ENCODE measurements at regions not wholly inside any gene's neighbourhood (a gene's known extent, or its start where the extent isn't known, plus 50 kb on each side); places are given as distances from the start of the nearest gene placed in this dataset.
"Not testable (repeated sequence)": the region's sequence is repeated elsewhere in the genome, so short reads cannot be mapped to it uniquely, and the experiment has no call there.

- DNase-seq; H3K4me3 ChIP-seq (ENCODE audit: control insufficient read depth in 1 of 2, extremely low read depth in 1 of 2, low read length in 1 of 2); H3K4me1 ChIP-seq (ENCODE audit: control insufficient read depth in 1 of 2, extremely low read depth in 1 of 2, insufficient read depth in 2 of 2, low read length in 2 of 2); H3K4me1 Mint-ChIP-seq; H3K36me3 Mint-ChIP-seq; H3K4me3 Mint-ChIP-seq; H3K27ac ChIP-seq (ENCODE audit: low read length); H3K27me3 ChIP-seq (replicated peaks in 1 of 2; ENCODE audit: control insufficient read depth in 2 of 2, extremely low read depth in 1 of 2, insufficient read depth in 2 of 2, low read length in 1 of 2); POLR2A ChIA-PET; H3K27ac Mint-ChIP-seq; ATAC-seq (replicated peaks in 1 of 4); H3K9me3 ChIP-seq; H3K27me3 Mint-ChIP-seq; H3K36me3 ChIP-seq (ENCODE audit: control insufficient read depth in 2 of 2, extremely low read depth in 1 of 2, insufficient read depth in 1 of 2, low read length in 1 of 2): not testable (repeated sequence)
- CTCF ChIA-PET, result interaction anchor here in 1 of 2 donors (0.6 kb wide), 1 partner anchor 60 kb away, joined by 3 read pairs; no protein-coding TSS in a partner anchor
- 100% methylated on average over 1 of the region's 5 CpGs for WGBS (ENCODE audit: insufficient coverage)
- H3K9me3 Mint-ChIP-seq, result peaks cover 5 to 21% (median 18%) of the 10 kb centered on the region in 3 donors
These were observed 53.6 kb upstream of the MAPK10 start for GRCh38 chr4:86413426-86413825.

DNA sequence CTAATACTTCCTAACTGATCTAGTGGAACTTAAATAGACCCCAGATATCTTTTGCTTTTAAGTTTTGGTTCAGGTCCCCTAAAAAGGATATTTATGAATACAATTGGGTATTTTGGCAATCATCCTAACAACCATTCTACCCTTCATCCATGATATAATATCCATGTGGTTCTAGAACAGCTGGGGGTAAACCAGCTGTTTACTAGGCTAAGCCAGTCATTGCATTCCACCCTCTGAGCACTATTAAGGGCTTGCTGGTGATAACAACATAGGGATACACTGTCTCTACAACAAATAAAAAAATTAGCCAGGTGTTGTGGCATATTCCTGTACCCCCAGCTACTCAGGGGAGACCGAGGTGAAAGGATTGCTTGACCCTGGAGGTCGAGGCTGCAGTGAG, 54.8 kb upstream of the MAPK10 start:
- Mint-ChIP-seq H3K9me3 (peaks cover 5 to 17% (median 16%) of the 10 kb centered on the region in 3 donors), H3K36me3 (no peaks in the 10 kb centered on the region), H3K27ac (no peak overlapping the region), H3K4me1 (no peaks in the 10 kb centered on the region), H3K27me3 (peaks cover 2 to 9% of the 10 kb centered on the region in 2 donors), H3K4me3 (no peak overlapping the region)
- ChIA-PET POLR2A (no interaction called here), CTCF (interaction anchor here in 1 of 2 donors (0.7 kb wide), 1 partner anchor 10 kb away, joined by 11 read pairs; no protein-coding TSS in a partner anchor)
- peaks cover 0 to 5% of the 10 kb centered on the region in 2 experiments for H3K27me3 ChIP-seq (replicated peaks in 1 of 2; ENCODE audit: control insufficient read depth in 2 of 2, extremely low read depth in 1 of 2, insufficient read depth in 2 of 2, low read length in 1 of 2)
- no peak overlapping the region for H3K27ac ChIP-seq (ENCODE audit: low read length)
- no peak for DNase-seq
- H3K36me3 ChIP-seq (ENCODE audit: control insufficient read depth in 2 of 2, extremely low read depth in 1 of 2, insufficient read depth in 1 of 2, low read length in 1 of 2), result no peaks in the 10 kb centered on the region
- H3K9me3 ChIP-seq, result no peaks in the 10 kb centered on the region
- no peak overlapping the region for H3K4me3 ChIP-seq (ENCODE audit: control insufficient read depth in 1 of 2, extremely low read depth in 1 of 2, low read length in 1 of 2)
- H3K4me1 ChIP-seq (ENCODE audit: control insufficient read depth in 1 of 2, extremely low read depth in 1 of 2, insufficient read depth in 2 of 2, low read length in 2 of 2), result no peaks in the 10 kb centered on the region
- ATAC-seq (replicated peaks in 1 of 4), result no peak
- WGBS (ENCODE audit: insufficient coverage), result 40% methylated on average over 1 of the region's 2 CpGs

DNA sequence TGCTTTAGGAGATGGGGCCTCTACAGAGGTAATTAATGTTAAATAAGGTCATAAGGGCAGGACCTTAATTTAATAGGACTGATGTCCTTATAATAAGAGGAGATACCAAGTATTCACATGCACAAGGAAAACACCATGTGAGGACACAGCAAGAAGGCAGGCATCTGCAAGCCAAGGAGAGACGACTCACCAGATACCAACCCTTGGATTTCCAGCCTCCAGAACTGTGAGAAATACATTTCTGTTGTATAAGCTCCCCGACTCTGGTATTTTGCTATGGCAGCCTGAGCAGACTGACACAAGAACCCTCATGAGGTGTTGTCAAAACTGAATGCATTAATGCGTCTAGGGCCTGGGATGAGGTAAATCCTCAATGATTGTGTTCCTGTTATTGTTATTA, 56.2 kb upstream of the MAPK10 start:
- Mint-ChIP-seq H3K27me3 (peaks cover 2 to 5% of the 10 kb centered on the region in 2 donors), H3K36me3 (no peaks in the 10 kb centered on the region), H3K4me3 (no peak overlapping the region), H3K9me3 (peaks cover 1 to 13% (median 12%) of the 10 kb centered on the region in 3 donors), H3K27ac (no peak overlapping the region), H3K4me1 (no peaks in the 10 kb centered on the region)
- DNase-seq (no peak), ATAC-seq (replicated peaks in 1 of 4) (no peak)
- no peak overlapping the region for H3K27ac ChIP-seq (ENCODE audit: low read length)
- ChIA-PET POLR2A (no interaction called here), CTCF (no interaction called here)
- H3K36me3 ChIP-seq (ENCODE audit: control insufficient read depth in 2 of 2, extremely low read depth in 1 of 2, insufficient read depth in 1 of 2, low read length in 1 of 2), result no peaks in the 10 kb centered on the region
- no peaks in the 10 kb centered on the region for H3K4me1 ChIP-seq (ENCODE audit: control insufficient read depth in 1 of 2, extremely low read depth in 1 of 2, insufficient read depth in 2 of 2, low read length in 2 of 2)
- WGBS (ENCODE audit: insufficient coverage), result 75% methylated on average over 2 of the region's 3 CpGs
- no peaks in the 10 kb centered on the region for H3K9me3 ChIP-seq
- H3K27me3 ChIP-seq (replicated peaks in 1 of 2; ENCODE audit: control insufficient read depth in 2 of 2, extremely low read depth in 1 of 2, insufficient read depth in 2 of 2, low read length in 1 of 2), result peaks cover 0 to 5% of the 10 kb centered on the region in 2 experiments
- no peak overlapping the region for H3K4me3 ChIP-seq (ENCODE audit: control insufficient read depth in 1 of 2, extremely low read depth in 1 of 2, low read length in 1 of 2)

GRCh38 chr4:86421461-86421860, 61.6 kb upstream of the MAPK10 start:
- no peaks in the 10 kb centered on the region for H3K9me3 ChIP-seq
- H3K4me1 ChIP-seq (ENCODE audit: control insufficient read depth in 1 of 2, extremely low read depth in 1 of 2, insufficient read depth in 2 of 2, low read length in 2 of 2), result no peaks in the 10 kb centered on the region
- Mint-ChIP-seq H3K4me3 (no peak overlapping the region), H3K27me3 (peaks cover 0 to 2% of the 10 kb centered on the region in 2 donors), H3K4me1 (no peaks in the 10 kb centered on the region), H3K27ac (no peak overlapping the region), H3K9me3 (no peaks in the 10 kb centered on the region), H3K36me3 (no peaks in the 10 kb centered on the region)
- H3K36me3 ChIP-seq (ENCODE audit: control insufficient read depth in 2 of 2, extremely low read depth in 1 of 2, insufficient read depth in 1 of 2, low read length in 1 of 2), result no peaks in the 10 kb centered on the region
- DNase-seq, result no peak
- ChIA-PET POLR2A (no interaction called here), CTCF (no interaction called here)
- no peak overlapping the region for H3K27ac ChIP-seq (ENCODE audit: low read length)
- WGBS (ENCODE audit: insufficient coverage), result 84% methylated on average over 4 of the region's 6 CpGs
- H3K4me3 ChIP-seq (ENCODE audit: control insufficient read depth in 1 of 2, extremely low read depth in 1 of 2, low read length in 1 of 2), result no peak overlapping the region
- no peaks in the 10 kb centered on the region for H3K27me3 ChIP-seq (replicated peaks in 1 of 2; ENCODE audit: control insufficient read depth in 2 of 2, extremely low read depth in 1 of 2, insufficient read depth in 2 of 2, low read length in 1 of 2)
- ATAC-seq (replicated peaks in 1 of 4), result no peak

DNA sequence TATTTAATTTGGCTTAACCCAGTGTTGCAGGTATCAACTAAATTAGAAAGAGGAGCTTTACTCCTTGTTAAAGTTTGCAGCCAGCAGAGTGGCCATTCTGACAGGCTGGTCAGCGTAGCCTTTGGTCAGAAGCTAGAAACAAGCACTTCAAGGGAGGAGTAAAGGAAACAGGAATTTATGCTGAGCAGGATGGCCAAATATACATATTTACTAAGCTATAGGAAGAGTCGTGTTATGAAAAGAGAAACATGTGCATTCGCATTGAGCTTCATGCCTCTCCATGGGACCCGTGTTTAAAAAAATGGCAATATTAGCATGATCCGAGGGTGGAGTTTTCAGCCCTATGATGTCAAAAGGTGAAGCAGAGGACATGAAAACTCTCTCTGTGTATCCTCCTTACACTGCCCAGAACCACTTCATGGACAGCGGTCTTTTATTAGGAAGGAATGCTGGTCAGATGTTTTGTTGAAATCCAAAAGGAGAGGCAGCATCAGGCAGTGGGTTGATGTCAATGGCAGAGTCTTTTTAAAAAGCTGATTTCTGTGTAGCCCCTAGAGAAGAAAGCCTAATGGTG, 71.8 kb upstream of the MAPK10 start:
- Histone ChIP-seq H3K36me3 (ENCODE audit: control insufficient read depth in 2 of 2, extremely low read depth in 1 of 2, insufficient read depth in 1 of 2, low read length in 1 of 2) (no peaks in the 10 kb centered on the region), H3K27me3 (replicated peaks in 1 of 2; ENCODE audit: control insufficient read depth in 2 of 2, extremely low read depth in 1 of 2, insufficient read depth in 2 of 2, low read length in 1 of 2) (no peaks in the 10 kb centered on the region), H3K9me3 (no peaks in the 10 kb centered on the region), H3K4me3 (ENCODE audit: control insufficient read depth in 1 of 2, extremely low read depth in 1 of 2, low read length in 1 of 2) (no peak overlapping the region), H3K27ac (ENCODE audit: low read length) (no peak overlapping the region), H3K4me1 (ENCODE audit: control insufficient read depth in 1 of 2, extremely low read depth in 1 of 2, insufficient read depth in 2 of 2, low read length in 2 of 2) (no peaks in the 10 kb centered on the region)
- DNase-seq (no peak), ATAC-seq (replicated peaks in 1 of 4) (no peak)
- H3K4me1 Mint-ChIP-seq, result no peaks in the 10 kb centered on the region
- H3K36me3 Mint-ChIP-seq, result no peaks in the 10 kb centered on the region
- no peak overlapping the region for H3K27ac Mint-ChIP-seq
- peaks cover 2 to 8% of the 10 kb centered on the region in 2 donors for H3K27me3 Mint-ChIP-seq
- no peak overlapping the region for H3K4me3 Mint-ChIP-seq
- WGBS (ENCODE audit: insufficient coverage), result no CpG with 5 or more reads among the region's 6 CpGs
- CTCF ChIA-PET, result no interaction called here
- no peaks in the 10 kb centered on the region for H3K9me3 Mint-ChIP-seq
- POLR2A ChIA-PET, result no interaction called here

DNA sequence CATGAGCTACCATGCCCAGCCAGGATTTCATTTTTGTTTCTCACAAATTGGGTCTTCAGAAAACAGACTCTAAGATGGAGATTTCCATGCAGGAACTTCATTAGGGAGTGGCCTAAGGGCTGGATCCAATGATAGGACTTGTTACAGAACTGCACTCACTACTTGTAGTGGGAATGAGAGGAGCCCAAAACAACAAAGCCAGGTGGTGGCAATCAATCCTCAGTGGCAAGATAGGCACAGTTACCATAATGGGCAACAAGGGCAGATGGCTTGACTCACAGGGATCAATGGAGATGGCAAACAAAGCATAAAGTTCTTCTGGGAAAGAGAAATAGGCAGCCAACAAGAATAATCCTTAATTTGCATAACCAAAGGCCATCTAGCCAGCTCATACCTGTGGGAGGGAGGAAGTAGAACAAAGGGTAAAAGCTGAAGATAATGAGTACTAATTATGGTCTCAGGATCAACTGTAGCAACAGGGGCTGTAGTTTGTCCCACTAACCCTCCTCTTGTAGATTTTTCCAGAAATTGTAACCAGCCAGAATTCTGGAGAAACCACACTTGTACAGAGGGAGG, 72.8 kb upstream of the MAPK10 start:
- Mint-ChIP-seq H3K4me3 (no peak overlapping the region), H3K36me3 (no peaks in the 10 kb centered on the region), H3K4me1 (no peaks in the 10 kb centered on the region), H3K9me3 (no peaks in the 10 kb centered on the region), H3K27me3 (peaks cover 0 to 8% of the 10 kb centered on the region in 2 donors), H3K27ac (no peak overlapping the region)
- Histone ChIP-seq H3K36me3 (ENCODE audit: control insufficient read depth in 2 of 2, extremely low read depth in 1 of 2, insufficient read depth in 1 of 2, low read length in 1 of 2) (no peaks in the 10 kb centered on the region), H3K9me3 (no peaks in the 10 kb centered on the region), H3K27me3 (replicated peaks in 1 of 2; ENCODE audit: control insufficient read depth in 2 of 2, extremely low read depth in 1 of 2, insufficient read depth in 2 of 2, low read length in 1 of 2) (no peaks in the 10 kb centered on the region), H3K4me3 (ENCODE audit: control insufficient read depth in 1 of 2, extremely low read depth in 1 of 2, low read length in 1 of 2) (no peak overlapping the region), H3K27ac (ENCODE audit: low read length) (no peak overlapping the region), H3K4me1 (ENCODE audit: control insufficient read depth in 1 of 2, extremely low read depth in 1 of 2, insufficient read depth in 2 of 2, low read length in 2 of 2) (no peaks in the 10 kb centered on the region)
- no peak for ATAC-seq (replicated peaks in 1 of 4)
- DNase-seq, result no peak
- POLR2A ChIA-PET, result no interaction called here
- CTCF ChIA-PET, result no interaction called here

GRCh38 chr4:86439293-86439692, 79.4 kb upstream of the MAPK10 start:
- no peak for ATAC-seq (replicated peaks in 1 of 4)
- CTCF ChIA-PET, result no interaction called here

More at GRCh38 chr4:86439293-86439692, 79.4 kb upstream of the MAPK10 start:
- Mint-ChIP-seq H3K9me3 (peaks cover 0 to 4% (median 2%) of the 10 kb centered on the region in 3 donors), H3K27me3 (peaks cover 3 to 8% of the 10 kb centered on the region in 2 donors), H3K4me1 (no peaks in the 10 kb centered on the region), H3K4me3 (no peak overlapping the region), H3K36me3 (no peaks in the 10 kb centered on the region), H3K27ac (no peak overlapping the region)
- no peak for DNase-seq
- Histone ChIP-seq H3K4me3 (ENCODE audit: control insufficient read depth in 1 of 2, extremely low read depth in 1 of 2, low read length in 1 of 2) (no peak overlapping the region), H3K9me3 (no peaks in the 10 kb centered on the region), H3K27me3 (replicated peaks in 1 of 2; ENCODE audit: control insufficient read depth in 2 of 2, extremely low read depth in 1 of 2, insufficient read depth in 2 of 2, low read length in 1 of 2) (no peaks in the 10 kb centered on the region), H3K27ac (ENCODE audit: low read length) (no peak overlapping the region), H3K4me1 (ENCODE audit: control insufficient read depth in 1 of 2, extremely low read depth in 1 of 2, insufficient read depth in 2 of 2, low read length in 2 of 2) (no peaks in the 10 kb centered on the region), H3K36me3 (ENCODE audit: control insufficient read depth in 2 of 2, extremely low read depth in 1 of 2, insufficient read depth in 1 of 2, low read length in 1 of 2) (no peaks in the 10 kb centered on the region)
- WGBS (ENCODE audit: insufficient coverage), result no CpG with 5 or more reads among the region's 2 CpGs
- POLR2A ChIA-PET, result no interaction called here
